GM18873 (cell line): ENCODE measurements at regions not wholly inside any gene's neighbourhood (a gene's known extent, or its start where the extent isn't known, plus 50 kb on each side); places are given as distances from the start of the nearest gene placed in this dataset.
"Not testable (repeated sequence)": the region's sequence is repeated elsewhere in the genome, so short reads cannot be mapped to it uniquely, and the experiment has no call there.

Experiments used
- ATAC-seq: cut with Tn5 transposase; IDR thresholded peaks from one replicate; pipeline ENCODE4 v1.9.1; 2021; ENCODE audit warnings: mild to moderate bottlenecking, moderate library complexity, moderate number of reproducible peaks; ENCODE audit not compliant: unreplicated experiment, low FRiP score

- ATAC-seq = no peak
Measured at GRCh38 chr9:87386490-87387025, 111.1 kb upstream of the DAPK1 start.

DNA sequence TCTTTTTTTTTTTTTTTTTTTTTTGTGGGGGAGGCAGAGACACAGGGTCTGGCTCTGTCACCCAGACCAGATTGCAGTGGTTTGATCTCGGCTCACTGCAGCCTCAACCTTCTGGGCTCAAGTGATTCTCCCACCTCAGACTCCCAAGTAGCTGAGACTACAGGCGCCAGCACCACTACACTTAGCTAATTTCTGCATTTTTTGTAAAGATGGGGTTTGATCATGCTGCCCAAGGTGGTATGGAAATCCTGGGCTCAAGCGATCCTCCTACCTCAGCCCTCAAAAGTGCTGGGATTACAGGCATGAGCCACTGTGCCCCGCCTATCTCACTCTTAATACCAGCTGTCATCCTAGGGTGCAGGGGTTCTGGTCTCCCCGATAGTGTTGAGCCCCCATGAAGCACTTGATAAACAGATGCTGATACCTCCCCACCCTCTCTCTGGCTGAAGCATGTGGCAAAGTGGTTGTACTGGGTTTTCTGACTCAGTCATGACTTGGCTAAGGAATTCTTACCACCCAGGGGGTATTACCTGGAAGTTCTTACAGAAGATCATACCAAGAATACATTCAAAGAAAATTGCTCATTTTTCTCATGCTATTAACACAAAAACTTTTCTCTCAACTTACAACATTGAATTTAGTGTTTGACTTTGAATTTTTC is 110.2 kb upstream of the DAPK1 start:
- ATAC-seq = no peak

DNA sequence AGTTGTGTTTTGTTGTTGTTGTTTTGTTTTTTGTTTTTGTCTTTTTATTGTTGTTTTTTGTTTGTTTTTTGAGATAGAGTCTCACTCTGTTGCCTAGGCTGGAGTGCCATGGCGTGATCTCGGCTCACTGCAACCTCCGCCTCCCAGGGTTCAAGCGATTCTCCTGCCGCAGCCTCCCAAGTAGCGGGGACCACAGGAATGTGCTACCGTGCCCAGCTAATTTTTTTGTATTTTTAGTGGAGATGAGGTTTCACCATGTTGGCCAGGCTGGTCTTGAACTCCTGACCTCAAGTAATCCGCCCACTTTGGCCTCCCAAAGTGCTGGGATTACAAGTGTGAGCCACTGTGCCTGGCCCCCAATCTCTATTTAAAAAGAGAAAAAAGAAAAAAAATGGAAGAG is 109.0 kb upstream of the DAPK1 start:
- not testable (repeated sequence) for ATAC-seq

DNA sequence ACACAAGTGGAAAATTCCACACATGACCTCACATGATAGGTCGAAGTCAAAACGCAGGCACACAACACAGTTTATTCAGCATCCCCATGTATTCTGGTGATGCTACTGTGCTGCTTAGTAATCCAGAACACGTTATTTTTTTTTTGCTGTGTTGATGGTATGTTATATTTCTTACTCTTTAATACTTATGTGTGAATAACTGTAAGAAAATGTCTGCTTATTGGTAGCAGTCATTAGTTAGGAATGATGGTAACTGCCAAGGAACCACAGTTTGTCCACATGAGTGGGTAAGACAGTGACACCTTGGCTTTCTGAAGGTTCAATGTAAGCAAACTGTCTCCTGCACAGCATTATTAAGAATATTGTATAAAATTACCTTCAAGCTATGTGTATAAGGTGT is 107.7 kb upstream of the DAPK1 start:
- ATAC-seq = no peak

GRCh38 chr9:87390361-87390760 is 107.3 kb upstream of the DAPK1 start:
- no peak for ATAC-seq

- ATAC-seq = no peak
Measured at GRCh38 chr9:87392086-87392485, 105.6 kb upstream of the DAPK1 start.

DNA sequence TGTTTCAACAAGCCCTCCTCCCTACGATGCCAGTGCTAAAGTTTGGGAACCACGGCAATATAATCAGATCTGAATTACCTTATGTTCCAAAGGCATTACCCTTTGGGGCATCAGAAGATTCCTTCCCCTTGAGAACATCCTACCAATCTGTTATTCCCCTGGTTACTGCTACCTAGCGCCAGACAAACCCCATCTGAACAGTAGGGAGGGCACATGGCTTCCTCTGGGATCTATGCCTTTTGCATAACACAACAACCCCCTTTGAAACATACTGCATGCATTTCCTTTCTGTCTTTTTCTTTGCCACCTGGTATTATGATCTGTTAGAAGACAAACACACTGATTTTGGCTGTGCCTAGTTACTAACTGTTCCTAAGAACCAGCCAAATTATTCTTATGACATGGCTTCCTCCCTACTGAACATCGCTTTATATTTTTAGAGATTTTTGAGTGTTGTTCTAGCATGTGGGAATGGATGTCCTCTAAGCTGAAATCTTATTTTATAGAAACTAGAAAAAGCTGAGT is 103.9 kb upstream of the DAPK1 start:
- no peak for ATAC-seq

DNA sequence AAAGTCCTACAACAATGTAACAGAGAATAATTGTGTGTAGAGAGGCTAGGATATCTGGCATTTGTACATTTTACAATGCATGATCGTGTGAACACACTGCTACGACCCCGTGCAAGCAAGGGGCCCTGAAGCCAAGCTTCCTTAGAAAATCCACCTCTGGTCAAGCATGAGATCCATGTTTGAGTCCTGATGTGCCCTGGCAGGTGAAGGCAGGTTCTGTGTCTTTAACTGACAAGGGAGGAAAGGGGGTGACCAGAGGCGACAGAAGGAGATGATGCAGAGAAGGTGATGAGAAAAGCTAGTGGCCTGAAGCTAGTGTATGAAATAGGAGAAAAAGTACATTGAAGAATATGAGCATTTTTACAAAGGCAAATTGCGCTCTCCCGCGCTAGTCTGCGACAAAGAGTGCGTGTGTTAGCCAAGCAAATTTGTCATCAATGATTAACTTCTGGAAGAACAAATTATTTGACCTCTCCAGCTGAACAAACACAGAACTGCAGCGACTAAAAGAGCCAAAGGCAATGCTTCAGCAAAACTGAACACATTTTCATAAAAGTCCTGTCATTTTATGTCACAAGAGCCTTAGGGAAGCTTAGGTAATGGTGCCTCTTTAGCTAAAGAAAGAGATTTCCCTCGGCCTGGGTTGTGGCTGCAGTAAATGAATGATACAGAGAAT is 101.7 kb upstream of the DAPK1 start:
- no peak for ATAC-seq

DNA sequence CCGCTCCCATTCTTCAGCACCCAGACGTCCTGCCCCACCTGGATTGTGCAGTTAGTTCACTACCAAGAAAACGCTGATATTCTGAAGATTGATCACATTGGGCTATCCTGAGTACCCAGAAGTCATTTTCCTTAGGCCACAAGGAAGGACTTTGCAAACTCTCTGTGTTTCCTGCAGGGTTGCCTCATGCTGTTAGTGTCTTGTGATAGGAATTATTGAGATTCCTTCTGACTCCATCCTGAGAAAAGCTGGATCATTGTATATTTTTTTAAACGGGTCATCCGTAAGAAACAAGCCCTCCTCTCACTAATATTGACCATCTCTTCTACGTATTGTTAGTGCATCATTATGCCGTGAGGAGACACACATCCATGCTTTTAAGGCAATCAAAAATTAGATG is 96.0 kb upstream of the DAPK1 start:
- no peak for ATAC-seq

- ATAC-seq = no peak
Measured at GRCh38 chr9:87402537-87402936, 95.1 kb upstream of the DAPK1 start.

DNA sequence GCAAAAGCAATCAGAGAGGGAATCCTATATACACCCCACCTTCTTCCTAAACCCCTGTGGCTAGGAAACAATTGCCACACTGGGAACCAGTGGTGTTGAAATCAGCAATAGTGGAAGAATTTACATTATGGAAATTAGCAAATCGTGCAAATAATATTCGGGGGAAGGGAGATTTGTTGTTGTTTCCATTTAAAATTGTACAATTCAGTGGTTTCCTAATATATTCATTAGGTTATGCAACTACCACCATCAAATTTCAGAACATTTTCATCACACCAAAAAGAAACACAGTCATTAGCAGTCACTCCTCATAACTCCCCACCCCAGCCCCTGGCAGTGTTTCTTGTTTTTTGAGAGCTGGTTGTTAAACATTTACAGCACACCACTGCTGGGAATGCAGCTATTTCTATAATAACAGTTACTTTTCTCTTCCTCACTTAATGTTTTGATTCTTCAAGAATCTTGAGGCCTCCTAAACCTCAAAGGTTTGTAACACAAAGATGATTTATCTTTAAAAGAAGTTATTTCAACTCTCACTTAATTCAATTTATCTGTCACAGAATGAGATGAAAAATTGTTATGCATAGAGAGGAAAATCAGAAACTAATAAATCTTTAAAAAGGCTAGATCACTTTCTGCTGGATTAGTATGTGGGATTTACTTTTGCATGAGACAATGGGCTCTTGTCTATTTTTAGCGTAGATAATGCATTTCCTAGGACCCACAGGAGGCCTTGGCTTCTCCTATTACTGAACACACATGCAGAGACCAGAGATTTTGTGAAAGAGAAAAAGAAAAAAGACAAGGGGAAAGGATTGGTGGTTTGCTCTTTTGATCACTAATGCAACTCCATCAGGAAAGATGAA is 91.8 kb upstream of the DAPK1 start:
- ATAC-seq = no peak

- ATAC-seq = no peak
Measured at GRCh38 chr9:87406543-87407166, 91.0 kb upstream of the DAPK1 start.

DNA sequence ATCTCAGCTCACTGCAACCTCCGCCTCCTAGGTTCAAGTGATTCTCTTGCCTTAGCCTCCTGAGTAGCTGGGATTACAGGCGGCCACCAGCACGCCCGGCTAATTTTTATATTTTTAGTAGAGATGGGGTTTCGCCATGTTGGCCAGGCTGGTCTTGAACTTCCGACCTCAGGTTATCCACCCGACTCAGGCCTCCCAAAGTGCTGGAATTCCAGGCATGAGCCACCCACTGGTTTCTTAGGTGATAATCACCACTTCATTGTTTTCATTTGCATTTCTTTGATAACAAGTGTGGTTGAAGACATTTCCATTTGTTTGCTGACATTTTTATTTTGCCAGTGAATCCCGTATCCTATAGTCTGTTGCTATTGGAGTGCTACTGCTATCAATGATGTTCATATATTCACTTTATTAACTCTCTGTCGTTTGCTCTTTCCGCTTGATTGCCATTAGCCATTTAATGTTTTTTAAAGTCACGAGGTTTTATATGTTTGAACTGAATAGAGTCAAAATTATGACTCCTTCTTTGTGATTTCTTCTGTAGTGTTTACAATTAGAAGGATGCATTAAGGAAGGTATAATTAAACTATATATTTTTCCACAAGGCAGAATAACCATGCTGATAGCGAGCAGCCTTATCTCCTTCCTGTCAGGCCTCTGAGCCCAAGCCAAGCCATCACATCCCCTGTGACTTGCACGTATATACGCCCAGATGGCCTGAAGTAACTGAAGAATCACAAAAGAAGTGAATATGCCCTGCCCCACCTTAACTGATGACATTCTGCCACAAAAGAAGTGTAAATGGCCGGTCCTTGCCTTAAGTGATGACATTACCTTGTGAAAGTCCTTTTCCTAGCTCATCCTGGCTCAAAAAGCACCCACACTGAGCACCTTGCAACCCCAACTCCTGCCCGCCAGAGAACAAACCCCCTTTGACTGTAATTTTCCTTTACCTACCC is 87.3 kb upstream of the DAPK1 start:
- not testable (repeated sequence) for ATAC-seq

DNA sequence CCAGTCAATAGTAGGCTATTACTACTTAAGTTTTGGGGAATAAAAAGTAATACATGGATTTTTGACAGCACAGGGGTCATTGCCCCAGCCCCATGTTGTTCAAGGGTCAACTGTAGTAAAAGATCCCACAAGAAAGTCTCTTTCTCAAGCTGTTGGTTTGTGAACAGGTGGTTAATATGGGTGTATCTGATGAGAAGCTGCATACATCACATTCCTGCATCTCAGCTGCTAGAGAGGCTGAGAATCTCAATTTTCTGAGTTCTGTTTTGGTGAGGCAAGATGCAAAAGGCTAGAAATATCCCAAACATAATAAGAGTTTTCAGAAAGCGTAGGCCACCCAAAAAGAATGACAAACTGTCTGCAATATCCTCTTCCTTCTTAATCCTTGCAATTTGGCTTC is 76.8 kb upstream of the DAPK1 start:
- no peak for ATAC-seq

DNA sequence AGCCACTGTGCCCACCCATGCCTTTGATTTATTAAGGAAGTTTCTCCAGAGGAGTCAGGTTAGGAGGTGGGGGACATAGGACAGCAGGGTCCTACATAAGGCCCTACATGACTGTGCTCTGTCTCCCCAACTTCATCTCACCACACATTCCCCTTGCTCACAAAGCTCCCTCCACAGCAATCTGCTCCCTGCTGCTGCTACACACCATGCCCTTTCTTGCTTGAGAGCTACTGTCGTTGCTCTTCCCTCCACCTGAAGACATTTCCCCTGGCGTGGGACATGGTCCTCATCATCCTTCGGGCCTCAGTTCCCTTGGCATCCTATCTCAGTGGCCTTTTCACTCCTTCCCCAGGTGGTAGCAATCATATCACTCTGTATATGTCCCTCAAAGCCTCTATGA is 75.9 kb upstream of the DAPK1 start:
- ATAC-seq = no peak

DNA sequence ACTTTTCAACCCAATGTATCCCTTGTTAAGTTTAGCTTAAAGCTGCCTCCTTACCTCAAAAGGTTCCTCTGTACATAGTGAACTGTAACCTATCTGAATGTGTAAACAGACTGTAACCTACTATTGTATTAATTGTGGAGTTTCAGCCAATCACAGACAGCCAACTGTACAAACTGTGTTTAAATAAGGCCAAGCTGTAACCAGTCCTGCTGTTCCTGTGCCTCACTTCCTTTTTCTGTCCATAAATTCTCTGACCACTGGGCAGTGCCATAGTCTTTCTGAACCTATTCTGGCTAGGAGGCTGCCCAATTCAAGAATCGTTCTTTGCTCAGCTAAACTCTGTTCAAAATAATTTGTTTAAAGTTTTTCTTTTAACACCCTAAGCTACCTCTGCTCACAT is 74.7 kb upstream of the DAPK1 start:
- no peak for ATAC-seq

DNA sequence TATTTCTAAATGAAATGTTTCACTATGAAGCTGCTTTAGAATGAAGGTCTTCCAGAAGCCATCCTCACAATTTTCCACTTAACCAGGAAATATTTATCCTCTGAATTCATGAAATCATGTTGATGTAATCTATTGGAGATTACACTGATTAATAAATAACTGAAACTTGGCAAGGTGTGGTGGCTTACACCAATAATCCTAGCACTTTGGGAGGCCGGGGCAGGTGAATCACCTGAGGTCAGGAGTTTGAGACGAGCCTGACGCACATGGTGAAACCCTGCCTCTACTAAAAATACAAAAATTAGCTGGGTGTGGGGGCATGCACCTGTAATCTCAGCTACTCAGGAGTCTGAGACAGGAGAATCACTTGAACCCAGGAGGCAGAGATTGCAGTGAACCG is 73.8 kb upstream of the DAPK1 start:
- ATAC-seq = not testable (repeated sequence)

DNA sequence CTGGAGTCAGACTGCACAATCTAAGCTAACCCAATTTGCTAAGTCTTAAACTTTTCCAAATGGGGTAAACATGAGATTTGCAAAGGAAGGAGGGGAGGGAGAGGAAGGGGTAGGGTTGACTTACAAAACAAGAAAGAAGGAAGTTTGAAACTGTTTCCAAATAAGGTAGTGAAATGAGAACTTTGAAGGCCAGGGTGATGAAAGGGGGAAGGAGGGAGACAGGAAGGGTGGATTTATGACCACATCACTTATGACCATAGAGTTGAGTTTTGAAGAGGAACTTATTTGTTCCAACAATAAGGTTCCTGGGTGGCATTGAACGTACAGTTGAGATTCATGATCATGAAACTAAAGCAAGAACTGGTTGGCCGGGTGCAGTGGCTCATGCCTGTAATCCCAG is 72.5 kb upstream of the DAPK1 start:
- no peak for ATAC-seq

DNA sequence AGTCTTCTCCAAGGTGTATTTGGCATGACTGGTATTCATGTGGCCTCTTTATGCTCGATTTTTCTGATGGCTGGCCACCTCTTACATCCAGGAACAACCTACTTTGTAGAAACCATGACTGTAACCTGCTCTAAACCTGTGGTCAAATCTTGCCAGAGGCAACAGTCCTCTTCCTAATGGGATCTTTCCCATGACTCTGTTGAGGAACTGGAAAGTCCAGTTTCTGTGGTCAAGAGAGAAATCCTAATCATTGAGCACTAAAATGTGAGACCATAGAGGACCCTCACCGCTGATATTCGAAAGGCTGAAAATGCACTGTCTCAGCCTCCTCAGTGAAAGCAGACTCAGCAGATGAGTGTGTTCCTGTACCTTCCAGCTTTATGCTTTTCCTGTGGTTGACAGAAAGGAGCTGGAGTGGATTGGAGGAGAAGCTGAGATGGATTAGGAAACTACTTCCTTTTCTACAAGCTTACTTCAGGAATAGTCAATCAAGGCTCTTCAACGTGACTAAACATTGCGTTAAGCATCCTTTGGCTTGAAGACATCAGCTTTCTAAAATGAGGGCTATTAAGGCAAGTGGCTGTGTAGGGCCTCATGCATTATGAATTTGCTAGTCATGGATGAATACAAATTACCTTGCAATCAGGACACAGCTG is 69.7 kb upstream of the DAPK1 start:
- no peak for ATAC-seq
